Raji (cell line): ENCODE measurements at regions not wholly inside any gene's neighbourhood (a gene's known extent, or its start where the extent isn't known, plus 50 kb on each side); places are given as distances from the start of the nearest gene placed in this dataset.

ENCODE experiments used
- POLR2A ChIP-seq: IDR thresholded peaks from 2 replicates; pipeline ENCODE4 v1.6.1; 2011; ENCODE audit warnings: low read depth, low read length, control low read depth; ENCODE audit not compliant: insufficient read depth

- TF ChIP-seq POLR2A, result no peak
These were observed 97.4 kb upstream of the SOX4 start for GRCh38 chr6:21496196-21496595.

- no peak for TF ChIP-seq POLR2A
These were observed 96.8 kb upstream of the SOX4 start for GRCh38 chr6:21496706-21497105.

- no peak for TF ChIP-seq POLR2A
These were observed 93.1 kb upstream of the SOX4 start for GRCh38 chr6:21500314-21501020.

GRCh38 chr6:21501021-21501354, 92.6 kb upstream of the SOX4 start:
- no peak for TF ChIP-seq POLR2A

GRCh38 chr6:21501815-21502214, 91.7 kb upstream of the SOX4 start:
- no peak for TF ChIP-seq POLR2A

- no peak for TF ChIP-seq POLR2A
These were observed 90.9 kb upstream of the SOX4 start for GRCh38 chr6:21502682-21503081.

GRCh38 chr6:21504790-21505189, 88.8 kb upstream of the SOX4 start:
- TF ChIP-seq POLR2A, result no peak

GRCh38 chr6:21505574-21505990, 88.0 kb upstream of the SOX4 start:
- TF ChIP-seq POLR2A, result no peak

GRCh38 chr6:21506126-21506525, 87.4 kb upstream of the SOX4 start:
- TF ChIP-seq POLR2A, result no peak

- no peak for TF ChIP-seq POLR2A
These were observed 85.7 kb upstream of the SOX4 start for GRCh38 chr6:21507811-21508210.

GRCh38 chr6:21508753-21509152, 84.8 kb upstream of the SOX4 start:
- TF ChIP-seq POLR2A, result no peak

- TF ChIP-seq POLR2A, result no peak
These were observed 81.5 kb upstream of the SOX4 start for GRCh38 chr6:21511891-21512550.

- TF ChIP-seq POLR2A, result no peak
These were observed 79.3 kb upstream of the SOX4 start for GRCh38 chr6:21514288-21514687.

GRCh38 chr6:21518317-21518716, 75.2 kb upstream of the SOX4 start:
- no peak for TF ChIP-seq POLR2A

- no peak for TF ChIP-seq POLR2A
These were observed 73.9 kb upstream of the SOX4 start for GRCh38 chr6:21519642-21520041.

- no peak for TF ChIP-seq POLR2A
These were observed 72.3 kb upstream of the SOX4 start for GRCh38 chr6:21521276-21521675.
